Mammary epithelial cell (primary cell): ENCODE measurements at regions not wholly inside any gene's neighbourhood (a gene's known extent, or its start where the extent isn't known, plus 50 kb on each side); places are given as distances from the start of the nearest gene placed in this dataset.

Experiments
- CTCF ChIP-seq, 2 donors: IDR thresholded peaks in 1 of 2; conservative IDR thresholded peaks in 1 of 2; 2 replicates each; pipeline ENCODE4 v1.5.1; 2011 to 2012; ENCODE audit warnings: inconsistent platforms in 2 of 2, low read length in 2 of 2, mild to moderate bottlenecking in 2 of 2, control low read depth in 1 of 2, low read depth in 1 of 2; ENCODE audit not compliant: insufficient read depth in 1 of 2; ENCODE audit errors: extremely low read depth in 1 of 2
- EZH2 ChIP-seq: IDR thresholded peaks from 2 replicates; pipeline ENCODE4 v1.6.1; 2012; ENCODE audit warnings: low read length, inconsistent platforms, borderline replicate concordance

GRCh38 chr3:187943677-187944389 is 198.6 kb upstream of the BCL6 start:
- TF ChIP-seq CTCF (conservative IDR thresholded peaks at IDR 0.05 in 1 of 2, IDR thresholded peaks at IDR 0.05 in 1 of 2; ENCODE audit: extremely low read depth in 1 of 2, insufficient read depth in 1 of 2, low read depth in 1 of 2, low read length in 2 of 2) (no peak), EZH2 (no peak)
